PFSK-1 (cell line): ENCODE measurements at regions not wholly inside any gene's neighbourhood (a gene's known extent, or its start where the extent isn't known, plus 50 kb on each side); places are given as distances from the start of the nearest gene placed in this dataset.

Experiments
- POLR2AphosphoS5 ChIP-seq: IDR thresholded peaks from 2 replicates; pipeline ENCODE4 v1.6.1; 2012; ENCODE audit warnings: low read depth, mild to moderate bottlenecking, control low read depth, low read length, moderate library complexity
- TAF1 ChIP-seq: IDR thresholded peaks from 2 replicates; pipeline ENCODE4 v1.6.1; 2012; ENCODE audit warnings: low read length, control low read depth, borderline replicate concordance; ENCODE audit not compliant: insufficient read depth
- TF ChIP-seq, protein P1 (sequence below), 2 experiments: IDR thresholded peaks; 2 replicates each; pipeline versions ENCODE4 v1.6.1 to v1.8.0; 2011 to 2012; ENCODE audit warnings: low read depth in 2 of 2, low read length in 2 of 2, control low read depth in 1 of 2, inconsistent platforms in 1 of 2, mild to moderate bottlenecking in 1 of 2, moderate library complexity in 1 of 2; ENCODE audit not compliant: insufficient read depth in 1 of 2

DNA sequence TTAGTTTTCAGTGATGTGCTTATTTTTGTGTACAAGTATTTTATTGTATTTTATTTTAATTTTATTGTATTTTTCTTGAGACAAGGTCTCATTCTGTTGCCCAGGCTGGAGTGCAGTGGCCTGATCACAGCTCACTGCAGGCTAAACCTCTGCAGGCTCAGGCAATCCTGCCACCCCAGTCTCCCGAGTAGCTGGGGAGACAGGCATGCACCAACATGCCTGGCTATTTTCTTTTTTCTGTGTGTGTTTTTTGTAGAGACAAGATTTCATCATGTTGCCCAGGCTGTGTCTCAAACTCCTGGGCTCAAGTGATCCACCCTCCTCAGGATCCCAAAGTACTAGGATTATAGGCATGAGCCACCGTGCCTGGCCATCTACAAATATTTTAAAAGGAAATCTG lies 146.3 kb downstream of the MANEA start:
- no peak for TF ChIP-seq POLR2AphosphoS5
- TF ChIP-seq, protein P1, sequence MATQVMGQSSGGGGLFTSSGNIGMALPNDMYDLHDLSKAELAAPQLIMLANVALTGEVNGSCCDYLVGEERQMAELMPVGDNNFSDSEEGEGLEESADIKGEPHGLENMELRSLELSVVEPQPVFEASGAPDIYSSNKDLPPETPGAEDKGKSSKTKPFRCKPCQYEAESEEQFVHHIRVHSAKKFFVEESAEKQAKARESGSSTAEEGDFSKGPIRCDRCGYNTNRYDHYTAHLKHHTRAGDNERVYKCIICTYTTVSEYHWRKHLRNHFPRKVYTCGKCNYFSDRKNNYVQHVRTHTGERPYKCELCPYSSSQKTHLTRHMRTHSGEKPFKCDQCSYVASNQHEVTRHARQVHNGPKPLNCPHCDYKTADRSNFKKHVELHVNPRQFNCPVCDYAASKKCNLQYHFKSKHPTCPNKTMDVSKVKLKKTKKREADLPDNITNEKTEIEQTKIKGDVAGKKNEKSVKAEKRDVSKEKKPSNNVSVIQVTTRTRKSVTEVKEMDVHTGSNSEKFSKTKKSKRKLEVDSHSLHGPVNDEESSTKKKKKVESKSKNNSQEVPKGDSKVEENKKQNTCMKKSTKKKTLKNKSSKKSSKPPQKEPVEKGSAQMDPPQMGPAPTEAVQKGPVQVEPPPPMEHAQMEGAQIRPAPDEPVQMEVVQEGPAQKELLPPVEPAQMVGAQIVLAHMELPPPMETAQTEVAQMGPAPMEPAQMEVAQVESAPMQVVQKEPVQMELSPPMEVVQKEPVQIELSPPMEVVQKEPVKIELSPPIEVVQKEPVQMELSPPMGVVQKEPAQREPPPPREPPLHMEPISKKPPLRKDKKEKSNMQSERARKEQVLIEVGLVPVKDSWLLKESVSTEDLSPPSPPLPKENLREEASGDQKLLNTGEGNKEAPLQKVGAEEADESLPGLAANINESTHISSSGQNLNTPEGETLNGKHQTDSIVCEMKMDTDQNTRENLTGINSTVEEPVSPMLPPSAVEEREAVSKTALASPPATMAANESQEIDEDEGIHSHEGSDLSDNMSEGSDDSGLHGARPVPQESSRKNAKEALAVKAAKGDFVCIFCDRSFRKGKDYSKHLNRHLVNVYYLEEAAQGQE (IDR thresholded peaks at IDR 0.05; ENCODE audit: insufficient read depth in 1 of 2, low read depth in 2 of 2, low read length in 2 of 2), result no peak
- TF ChIP-seq TAF1, result no peak
